GM23338 (cell line): ENCODE measurements at regions not wholly inside any gene's neighbourhood (a gene's known extent, or its start where the extent isn't known, plus 50 kb on each side); places are given as distances from the start of the nearest gene placed in this dataset.

ENCODE experiments used
- ATAC-seq: fragments of 200-7000 bp; cut with Tn5 transposase; 3 replicates; pipeline ENCODE4 v1.9.1; 2020
- DNase-seq: peaks from one replicate; pipeline ENCODE4 v3.0.0-alpha.2; 2015; ENCODE audit warnings: low spot score
- H2AFZ ChIP-seq: fragments of 200-600 bp; sonication (generic); 2 replicates; pipeline ENCODE4 v1.8.0; 2016; ENCODE audit warnings: antibody characterized with exemption, mild to moderate bottlenecking, moderate library complexity
- H3F3A ChIP-seq: fragments of 200-600 bp; sonication (generic); replicated peaks from 2 replicates; pipeline ENCODE4 v1.8.0; 2017; ENCODE audit warnings: antibody characterized with exemption, mixed run types, low read depth
- H3K27ac ChIP-seq: fragments of 200-600 bp; sonication (generic); 2 replicates; pipeline ENCODE4 v1.6.1; 2016; ENCODE audit warnings: low read depth
- H3K27me3 ChIP-seq: fragments of 200-600 bp; sonication (generic); 2 replicates; pipeline ENCODE4 v1.8.0; 2016; ENCODE audit warnings: mild to moderate bottlenecking, mixed run types, moderate library complexity; ENCODE audit not compliant: insufficient read depth
- H3K36me3 ChIP-seq: fragments of 200-600 bp; sonication (generic); 2 replicates; pipeline ENCODE4 v1.8.0; 2016; ENCODE audit warnings: mild to moderate bottlenecking; ENCODE audit not compliant: insufficient read depth
- H3K4me1 ChIP-seq: fragments of 200-600 bp; sonication (generic); 2 replicates; pipeline ENCODE4 v1.8.0; 2016; ENCODE audit warnings: mild to moderate bottlenecking, moderate library complexity; ENCODE audit not compliant: insufficient read depth
- H3K4me2 ChIP-seq: fragments of 200-600 bp; sonication (generic); 2 replicates; pipeline ENCODE4 v1.7.1; 2017; ENCODE audit warnings: mixed run types
- H3K4me3 ChIP-seq: fragments of 200-600 bp; sonication (generic); 2 replicates; pipeline ENCODE4 v1.6.1; 2016; ENCODE audit warnings: mixed run types
- H3K79me2 ChIP-seq: fragments of 200-600 bp; sonication (generic); replicated peaks from 2 replicates; pipeline ENCODE4 v1.8.0; 2017; ENCODE audit warnings: mild to moderate bottlenecking; ENCODE audit not compliant: insufficient read depth
- H3K9me2 ChIP-seq: fragments of 200-600 bp; sonication (generic); 2 replicates; pipeline ENCODE4 v1.8.0; 2017; ENCODE audit not compliant: insufficient read depth
- H4K20me1 ChIP-seq: fragments of 200-600 bp; sonication (generic); replicated peaks from 2 replicates; pipeline ENCODE4 v1.8.0; 2017; ENCODE audit warnings: mild to moderate bottlenecking; ENCODE audit not compliant: insufficient read depth
- H3K27ac Mint-ChIP-seq: 2 replicates; pipeline ENCODE4 v1.8.0; 2020; ENCODE audit warnings: inconsistent platforms, mild to moderate bottlenecking, moderate library complexity, mixed read lengths
- H3K27me3 Mint-ChIP-seq: 3 replicates; pipeline ENCODE4 v1.8.0; 2022; ENCODE audit warnings: low read depth, mild to moderate bottlenecking, moderate library complexity, mixed read lengths, inconsistent platforms; ENCODE audit not compliant: insufficient read depth, poor library complexity
- H3K36me3 Mint-ChIP-seq: 3 replicates; pipeline ENCODE4 v1.8.0; 2021; ENCODE audit warnings: low read depth, mild to moderate bottlenecking, inconsistent platforms, moderate library complexity, mixed read lengths
- H3K4me1 Mint-ChIP-seq: 3 replicates; pipeline ENCODE4 v1.8.0; 2020; ENCODE audit warnings: mild to moderate bottlenecking, inconsistent platforms, mixed read lengths
- H3K4me3 Mint-ChIP-seq: 3 replicates; pipeline ENCODE4 v1.8.0; 2021; ENCODE audit warnings: moderate library complexity, mild to moderate bottlenecking, inconsistent platforms, mixed read lengths
- H3K9me3 Mint-ChIP-seq: 3 replicates; pipeline ENCODE4 v1.8.0; 2020; ENCODE audit warnings: moderate library complexity, mild to moderate bottlenecking, inconsistent platforms, mixed read lengths
- CREB1 ChIP-seq: fragments of 250-450 bp; sonication (Bioruptor Pico); IDR thresholded peaks from 2 replicates; pipeline ENCODE4 v1.5.0; 2020; ENCODE audit warnings: low read depth, mild to moderate bottlenecking, moderate library complexity
- EZH2 ChIP-seq: fragments of 200-600 bp; sonication (generic); IDR thresholded peaks from one replicate; pipeline ENCODE4 v1.8.0; 2017; ENCODE audit warnings: antibody characterized with exemption, mild to moderate bottlenecking, low read depth; ENCODE audit not compliant: unreplicated experiment
- EZH2phosphoT487 ChIP-seq: fragments of 200-600 bp; sonication (generic); IDR thresholded peaks from one replicate; pipeline ENCODE4 v1.8.1; 2018; ENCODE audit warnings: antibody characterized with exemption; ENCODE audit not compliant: unreplicated experiment
- JUNB ChIP-seq: IDR thresholded peaks from one replicate; pipeline ENCODE4 v1.6.1; 2016; ENCODE audit warnings: antibody characterized with exemption; ENCODE audit not compliant: unreplicated experiment
- NANOG ChIP-seq: IDR thresholded peaks from 2 replicates; pipeline ENCODE4 v1.6.1; 2016; ENCODE audit warnings: antibody characterized with exemption, borderline replicate concordance
- POLR2AphosphoS5 ChIP-seq: IDR thresholded peaks from 2 replicates; pipeline ENCODE4 v1.6.1; 2016; ENCODE audit warnings: antibody characterized with exemption, low read depth
- STAT1 ChIP-seq: IDR thresholded peaks from one replicate; pipeline ENCODE4 v1.6.1; 2016; ENCODE audit warnings: antibody characterized with exemption; ENCODE audit not compliant: unreplicated experiment
- ZNF114 ChIP-seq: fragments of 250-450 bp; sonication (Bioruptor Pico); IDR thresholded peaks from 2 replicates; pipeline ENCODE4 v1.5.0; 2020; ENCODE audit warnings: mild to moderate bottlenecking, moderate library complexity
- ZNF331 ChIP-seq: fragments of 250-450 bp; sonication (Bioruptor Pico); IDR thresholded peaks from 2 replicates; pipeline ENCODE4 v1.5.0; 2020; ENCODE audit warnings: low read depth, mild to moderate bottlenecking, moderate library complexity
- TF ChIP-seq, protein P1 (sequence below): IDR thresholded peaks from 2 replicates; pipeline ENCODE4 v1.6.1; 2016; ENCODE audit warnings: antibody characterized with exemption
- TF ChIP-seq, protein P2 (sequence below), 2 experiments: fragments of 200-600 bp in 1 of 2; sonication (generic) in 1 of 2; conservative IDR thresholded peaks; 2 replicates each; pipeline versions ENCODE4 v1.5.1 to v1.6.1; 2016 to 2017; ENCODE audit warnings: antibody characterized with exemption in 2 of 2, low read depth in 2 of 2, mild to moderate bottlenecking in 2 of 2, moderate library complexity in 1 of 2
- TF ChIP-seq, protein P3 (sequence below): fragments of 250-450 bp; sonication (Bioruptor Pico); IDR thresholded peaks from 2 replicates; pipeline ENCODE4 v1.5.0; 2020; ENCODE audit warnings: mild to moderate bottlenecking, moderate library complexity
- TF ChIP-seq, protein P4 (sequence below): IDR thresholded peaks from one replicate; pipeline ENCODE4 v1.6.1; 2018; ENCODE audit warnings: antibody characterized with exemption; ENCODE audit not compliant: unreplicated experiment

DNA sequence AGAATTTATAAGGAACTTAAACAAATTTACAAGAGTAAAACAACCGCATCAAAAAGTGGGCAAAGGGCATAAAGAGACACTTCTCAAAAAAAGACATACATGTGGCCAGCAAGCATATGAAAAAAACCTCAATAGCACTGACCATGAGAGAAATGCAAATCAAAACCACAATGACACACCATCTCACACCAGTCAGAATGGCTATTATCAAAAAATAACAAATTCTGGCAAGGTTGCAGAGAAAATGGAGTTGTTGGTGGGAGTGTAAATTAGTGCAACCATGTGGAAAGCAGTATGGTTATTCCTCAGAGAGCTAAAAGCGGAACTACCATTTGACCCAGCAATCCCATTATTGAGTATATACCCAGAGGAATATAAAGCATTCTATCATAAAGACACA is 866.8 kb upstream of the TENM4 start:
- 0 out of 2 replicates have a peak, but pooled peaks cover 3% of the 10 kb centered on the region for H3K9me2 ChIP-seq
- Mint-ChIP-seq H3K9me3 (peaks cover 43% of the 10 kb centered on the region), H3K4me1 (no peaks in the 10 kb centered on the region; the same call in 2 of the 3 replicates), H3K36me3 (peaks cover 36% of the 10 kb centered on the region), H3K4me3 (no peak overlapping the region), H3K27me3 (peaks cover 3% of the 10 kb centered on the region), H3K27ac (no peak overlapping the region)
- H3K27ac ChIP-seq = no peak overlapping the region
- no peak for ATAC-seq
- TF ChIP-seq STAT1 (no peak), CREB1 (CRISPR knock-in tag) (no peak), EZH2phosphoT487 (no peak), ZNF114 (no peak), ZNF331 (CRISPR knock-in tag) (no peak), NANOG (no peak), JUNB (no peak), POLR2AphosphoS5 (no peak), EZH2 (no peak)
- TF ChIP-seq, protein P1, sequence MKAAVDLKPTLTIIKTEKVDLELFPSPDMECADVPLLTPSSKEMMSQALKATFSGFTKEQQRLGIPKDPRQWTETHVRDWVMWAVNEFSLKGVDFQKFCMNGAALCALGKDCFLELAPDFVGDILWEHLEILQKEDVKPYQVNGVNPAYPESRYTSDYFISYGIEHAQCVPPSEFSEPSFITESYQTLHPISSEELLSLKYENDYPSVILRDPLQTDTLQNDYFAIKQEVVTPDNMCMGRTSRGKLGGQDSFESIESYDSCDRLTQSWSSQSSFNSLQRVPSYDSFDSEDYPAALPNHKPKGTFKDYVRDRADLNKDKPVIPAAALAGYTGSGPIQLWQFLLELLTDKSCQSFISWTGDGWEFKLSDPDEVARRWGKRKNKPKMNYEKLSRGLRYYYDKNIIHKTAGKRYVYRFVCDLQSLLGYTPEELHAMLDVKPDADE = no peak
- TF ChIP-seq, protein P2, sequence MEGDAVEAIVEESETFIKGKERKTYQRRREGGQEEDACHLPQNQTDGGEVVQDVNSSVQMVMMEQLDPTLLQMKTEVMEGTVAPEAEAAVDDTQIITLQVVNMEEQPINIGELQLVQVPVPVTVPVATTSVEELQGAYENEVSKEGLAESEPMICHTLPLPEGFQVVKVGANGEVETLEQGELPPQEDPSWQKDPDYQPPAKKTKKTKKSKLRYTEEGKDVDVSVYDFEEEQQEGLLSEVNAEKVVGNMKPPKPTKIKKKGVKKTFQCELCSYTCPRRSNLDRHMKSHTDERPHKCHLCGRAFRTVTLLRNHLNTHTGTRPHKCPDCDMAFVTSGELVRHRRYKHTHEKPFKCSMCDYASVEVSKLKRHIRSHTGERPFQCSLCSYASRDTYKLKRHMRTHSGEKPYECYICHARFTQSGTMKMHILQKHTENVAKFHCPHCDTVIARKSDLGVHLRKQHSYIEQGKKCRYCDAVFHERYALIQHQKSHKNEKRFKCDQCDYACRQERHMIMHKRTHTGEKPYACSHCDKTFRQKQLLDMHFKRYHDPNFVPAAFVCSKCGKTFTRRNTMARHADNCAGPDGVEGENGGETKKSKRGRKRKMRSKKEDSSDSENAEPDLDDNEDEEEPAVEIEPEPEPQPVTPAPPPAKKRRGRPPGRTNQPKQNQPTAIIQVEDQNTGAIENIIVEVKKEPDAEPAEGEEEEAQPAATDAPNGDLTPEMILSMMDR (conservative IDR thresholded peaks at IDR 0.05; ENCODE audit: low read depth in 2 of 2) = no peak
- TF ChIP-seq, protein P3, sequence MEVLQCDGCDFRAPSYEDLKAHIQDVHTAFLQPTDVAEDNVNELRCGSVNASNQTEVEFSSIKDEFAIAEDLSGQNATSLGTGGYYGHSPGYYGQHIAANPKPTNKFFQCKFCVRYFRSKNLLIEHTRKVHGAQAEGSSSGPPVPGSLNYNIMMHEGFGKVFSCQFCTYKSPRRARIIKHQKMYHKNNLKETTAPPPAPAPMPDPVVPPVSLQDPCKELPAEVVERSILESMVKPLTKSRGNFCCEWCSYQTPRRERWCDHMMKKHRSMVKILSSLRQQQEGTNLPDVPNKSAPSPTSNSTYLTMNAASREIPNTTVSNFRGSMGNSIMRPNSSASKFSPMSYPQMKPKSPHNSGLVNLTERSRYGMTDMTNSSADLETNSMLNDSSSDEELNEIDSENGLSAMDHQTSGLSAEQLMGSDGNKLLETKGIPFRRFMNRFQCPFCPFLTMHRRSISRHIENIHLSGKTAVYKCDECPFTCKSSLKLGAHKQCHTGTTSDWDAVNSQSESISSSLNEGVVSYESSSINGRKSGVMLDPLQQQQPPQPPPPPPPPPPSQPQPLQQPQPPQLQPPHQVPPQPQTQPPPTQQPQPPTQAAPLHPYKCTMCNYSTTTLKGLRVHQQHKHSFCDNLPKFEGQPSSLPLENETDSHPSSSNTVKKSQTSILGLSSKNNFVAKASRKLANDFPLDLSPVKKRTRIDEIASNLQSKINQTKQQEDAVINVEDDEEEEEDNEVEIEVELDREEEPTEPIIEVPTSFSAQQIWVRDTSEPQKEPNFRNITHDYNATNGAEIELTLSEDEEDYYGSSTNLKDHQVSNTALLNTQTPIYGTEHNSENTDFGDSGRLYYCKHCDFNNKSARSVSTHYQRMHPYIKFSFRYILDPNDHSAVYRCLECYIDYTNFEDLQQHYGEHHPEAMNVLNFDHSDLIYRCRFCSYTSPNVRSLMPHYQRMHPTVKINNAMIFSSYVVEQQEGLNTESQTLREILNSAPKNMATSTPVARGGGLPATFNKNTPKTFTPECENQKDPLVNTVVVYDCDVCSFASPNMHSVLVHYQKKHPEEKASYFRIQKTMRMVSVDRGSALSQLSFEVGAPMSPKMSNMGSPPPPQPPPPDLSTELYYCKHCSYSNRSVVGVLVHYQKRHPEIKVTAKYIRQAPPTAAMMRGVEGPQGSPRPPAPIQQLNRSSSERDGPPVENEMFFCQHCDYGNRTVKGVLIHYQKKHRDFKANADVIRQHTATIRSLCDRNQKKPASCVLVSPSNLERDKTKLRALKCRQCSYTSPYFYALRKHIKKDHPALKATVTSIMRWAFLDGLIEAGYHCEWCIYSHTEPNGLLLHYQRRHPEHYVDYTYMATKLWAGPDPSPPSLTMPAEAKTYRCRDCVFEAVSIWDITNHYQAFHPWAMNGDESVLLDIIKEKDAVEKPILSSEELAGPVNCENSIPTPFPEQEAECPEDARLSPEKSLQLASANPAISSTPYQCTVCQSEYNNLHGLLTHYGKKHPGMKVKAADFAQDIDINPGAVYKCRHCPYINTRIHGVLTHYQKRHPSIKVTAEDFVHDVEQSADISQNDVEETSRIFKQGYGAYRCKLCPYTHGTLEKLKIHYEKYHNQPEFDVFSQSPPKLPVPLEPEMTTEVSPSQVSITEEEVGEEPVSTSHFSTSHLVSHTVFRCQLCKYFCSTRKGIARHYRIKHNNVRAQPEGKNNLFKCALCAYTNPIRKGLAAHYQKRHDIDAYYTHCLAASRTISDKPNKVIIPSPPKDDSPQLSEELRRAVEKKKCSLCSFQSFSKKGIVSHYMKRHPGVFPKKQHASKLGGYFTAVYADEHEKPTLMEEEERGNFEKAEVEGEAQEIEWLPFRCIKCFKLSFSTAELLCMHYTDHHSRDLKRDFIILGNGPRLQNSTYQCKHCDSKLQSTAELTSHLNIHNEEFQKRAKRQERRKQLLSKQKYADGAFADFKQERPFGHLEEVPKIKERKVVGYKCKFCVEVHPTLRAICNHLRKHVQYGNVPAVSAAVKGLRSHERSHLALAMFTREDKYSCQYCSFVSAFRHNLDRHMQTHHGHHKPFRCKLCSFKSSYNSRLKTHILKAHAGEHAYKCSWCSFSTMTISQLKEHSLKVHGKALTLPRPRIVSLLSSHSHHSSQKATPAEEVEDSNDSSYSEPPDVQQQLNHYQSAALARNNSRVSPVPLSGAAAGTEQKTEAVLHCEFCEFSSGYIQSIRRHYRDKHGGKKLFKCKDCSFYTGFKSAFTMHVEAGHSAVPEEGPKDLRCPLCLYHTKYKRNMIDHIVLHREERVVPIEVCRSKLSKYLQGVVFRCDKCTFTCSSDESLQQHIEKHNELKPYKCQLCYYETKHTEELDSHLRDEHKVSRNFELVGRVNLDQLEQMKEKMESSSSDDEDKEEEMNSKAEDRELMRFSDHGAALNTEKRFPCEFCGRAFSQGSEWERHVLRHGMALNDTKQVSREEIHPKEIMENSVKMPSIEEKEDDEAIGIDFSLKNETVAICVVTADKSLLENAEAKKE (CRISPR knock-in tag) = no peak
- TF ChIP-seq, protein P4, sequence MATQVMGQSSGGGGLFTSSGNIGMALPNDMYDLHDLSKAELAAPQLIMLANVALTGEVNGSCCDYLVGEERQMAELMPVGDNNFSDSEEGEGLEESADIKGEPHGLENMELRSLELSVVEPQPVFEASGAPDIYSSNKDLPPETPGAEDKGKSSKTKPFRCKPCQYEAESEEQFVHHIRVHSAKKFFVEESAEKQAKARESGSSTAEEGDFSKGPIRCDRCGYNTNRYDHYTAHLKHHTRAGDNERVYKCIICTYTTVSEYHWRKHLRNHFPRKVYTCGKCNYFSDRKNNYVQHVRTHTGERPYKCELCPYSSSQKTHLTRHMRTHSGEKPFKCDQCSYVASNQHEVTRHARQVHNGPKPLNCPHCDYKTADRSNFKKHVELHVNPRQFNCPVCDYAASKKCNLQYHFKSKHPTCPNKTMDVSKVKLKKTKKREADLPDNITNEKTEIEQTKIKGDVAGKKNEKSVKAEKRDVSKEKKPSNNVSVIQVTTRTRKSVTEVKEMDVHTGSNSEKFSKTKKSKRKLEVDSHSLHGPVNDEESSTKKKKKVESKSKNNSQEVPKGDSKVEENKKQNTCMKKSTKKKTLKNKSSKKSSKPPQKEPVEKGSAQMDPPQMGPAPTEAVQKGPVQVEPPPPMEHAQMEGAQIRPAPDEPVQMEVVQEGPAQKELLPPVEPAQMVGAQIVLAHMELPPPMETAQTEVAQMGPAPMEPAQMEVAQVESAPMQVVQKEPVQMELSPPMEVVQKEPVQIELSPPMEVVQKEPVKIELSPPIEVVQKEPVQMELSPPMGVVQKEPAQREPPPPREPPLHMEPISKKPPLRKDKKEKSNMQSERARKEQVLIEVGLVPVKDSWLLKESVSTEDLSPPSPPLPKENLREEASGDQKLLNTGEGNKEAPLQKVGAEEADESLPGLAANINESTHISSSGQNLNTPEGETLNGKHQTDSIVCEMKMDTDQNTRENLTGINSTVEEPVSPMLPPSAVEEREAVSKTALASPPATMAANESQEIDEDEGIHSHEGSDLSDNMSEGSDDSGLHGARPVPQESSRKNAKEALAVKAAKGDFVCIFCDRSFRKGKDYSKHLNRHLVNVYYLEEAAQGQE = no peak
- H3K4me3 ChIP-seq = no peak overlapping the region
- no peak for DNase-seq
- H3F3A ChIP-seq = no peaks in the 10 kb centered on the region
- H3K27me3 ChIP-seq = no peaks in the 10 kb centered on the region
- H3K4me2 ChIP-seq = no peak overlapping the region
- H3K4me1 ChIP-seq = no peaks in the 10 kb centered on the region
- H2AFZ ChIP-seq = no peak overlapping the region
- no peaks in the 10 kb centered on the region for H3K79me2 ChIP-seq
- H4K20me1 ChIP-seq = no peaks in the 10 kb centered on the region
- peaks cover 6% of the 10 kb centered on the region; the same call in 1 of the 2 replicates for H3K36me3 ChIP-seq
